ENCODE measurements at regions not wholly inside any gene's neighbourhood (a gene's known extent, or its start where the extent isn't known, plus 50 kb on each side); places are given as distances from the start of the nearest gene placed in this dataset.

DNA sequence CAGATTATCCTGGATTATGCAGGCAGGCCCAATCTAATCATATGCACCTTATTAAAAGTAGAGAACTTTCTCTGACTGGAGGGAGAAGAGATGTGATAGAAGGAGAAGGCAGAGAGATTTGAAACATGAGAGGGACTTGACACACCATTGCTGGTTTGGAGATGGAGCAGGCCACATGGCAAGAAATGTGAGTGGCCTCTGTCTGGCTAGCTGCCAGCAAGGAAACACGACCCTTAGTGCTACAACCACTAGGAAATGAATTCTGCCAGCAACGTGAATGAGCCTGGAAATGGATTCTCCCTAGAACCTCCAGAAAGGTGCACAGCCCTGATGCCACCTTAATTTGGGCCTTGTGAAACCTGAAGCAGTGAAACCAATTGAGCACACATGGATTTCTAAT, 79.5 kb upstream of the MBNL3 start:
- TF ChIP-seq, protein P1, sequence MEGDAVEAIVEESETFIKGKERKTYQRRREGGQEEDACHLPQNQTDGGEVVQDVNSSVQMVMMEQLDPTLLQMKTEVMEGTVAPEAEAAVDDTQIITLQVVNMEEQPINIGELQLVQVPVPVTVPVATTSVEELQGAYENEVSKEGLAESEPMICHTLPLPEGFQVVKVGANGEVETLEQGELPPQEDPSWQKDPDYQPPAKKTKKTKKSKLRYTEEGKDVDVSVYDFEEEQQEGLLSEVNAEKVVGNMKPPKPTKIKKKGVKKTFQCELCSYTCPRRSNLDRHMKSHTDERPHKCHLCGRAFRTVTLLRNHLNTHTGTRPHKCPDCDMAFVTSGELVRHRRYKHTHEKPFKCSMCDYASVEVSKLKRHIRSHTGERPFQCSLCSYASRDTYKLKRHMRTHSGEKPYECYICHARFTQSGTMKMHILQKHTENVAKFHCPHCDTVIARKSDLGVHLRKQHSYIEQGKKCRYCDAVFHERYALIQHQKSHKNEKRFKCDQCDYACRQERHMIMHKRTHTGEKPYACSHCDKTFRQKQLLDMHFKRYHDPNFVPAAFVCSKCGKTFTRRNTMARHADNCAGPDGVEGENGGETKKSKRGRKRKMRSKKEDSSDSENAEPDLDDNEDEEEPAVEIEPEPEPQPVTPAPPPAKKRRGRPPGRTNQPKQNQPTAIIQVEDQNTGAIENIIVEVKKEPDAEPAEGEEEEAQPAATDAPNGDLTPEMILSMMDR (IDR thresholded peaks at IDR 0.05; ENCODE audit: insufficient read depth, low read length), result no peak
- H3K4me3 ChIP-seq (ENCODE audit: low read depth, low read length), result no peak overlapping the region
- no peak for DNase-seq (ENCODE audit: low read depth)

GRCh38 chrX:132565273-132565672, 76.4 kb upstream of the MBNL3 start:
- DNase-seq (ENCODE audit: low read depth), result peak; percentile 4
- H3K4me3 ChIP-seq (ENCODE audit: low read depth, low read length), result no peak overlapping the region
- TF ChIP-seq, protein P1 (IDR thresholded peaks at IDR 0.05; ENCODE audit: insufficient read depth, low read length), result no peak

DNA sequence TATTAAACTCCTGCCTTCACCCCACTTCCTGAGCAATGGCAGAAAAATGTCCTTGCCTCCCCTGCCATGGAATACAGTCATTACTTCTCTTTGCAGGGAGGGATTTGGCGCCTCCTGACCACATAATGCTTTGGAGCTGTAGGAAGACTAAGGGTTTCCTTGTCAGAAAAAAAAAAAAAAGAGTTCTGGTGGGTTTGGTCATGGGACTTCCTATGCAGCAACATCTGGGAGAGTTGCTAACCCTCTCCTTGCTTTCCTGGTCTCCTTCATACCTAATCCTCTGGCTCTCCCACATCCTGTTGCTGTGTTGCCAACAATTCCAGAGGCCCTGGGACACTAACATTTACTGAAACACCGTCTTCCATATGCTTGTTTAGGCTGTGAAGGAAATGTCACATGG, 75.1 kb upstream of the MBNL3 start:
- TF ChIP-seq, protein P1 (IDR thresholded peaks at IDR 0.05; ENCODE audit: insufficient read depth, low read length), result no peak
- no peak overlapping the region for H3K4me3 ChIP-seq (ENCODE audit: low read depth, low read length)
- DNase-seq (ENCODE audit: low read depth), result no peak

- no peak overlapping the region for H3K4me3 ChIP-seq (ENCODE audit: low read depth, low read length)
- DNase-seq (ENCODE audit: low read depth), result no peak
- TF ChIP-seq, protein P1 (IDR thresholded peaks at IDR 0.05; ENCODE audit: insufficient read depth, low read length), result no peak
These were observed 73.1 kb upstream of the MBNL3 start for GRCh38 chrX:132561974-132562373.

- DNase-seq (ENCODE audit: low read depth), result no peak
- H3K4me3 ChIP-seq (ENCODE audit: low read depth, low read length), result no peak overlapping the region
- TF ChIP-seq, protein P1 (IDR thresholded peaks at IDR 0.05; ENCODE audit: insufficient read depth, low read length), result no peak
These were observed 72.6 kb upstream of the MBNL3 start for GRCh38 chrX:132561483-132561882.

DNA sequence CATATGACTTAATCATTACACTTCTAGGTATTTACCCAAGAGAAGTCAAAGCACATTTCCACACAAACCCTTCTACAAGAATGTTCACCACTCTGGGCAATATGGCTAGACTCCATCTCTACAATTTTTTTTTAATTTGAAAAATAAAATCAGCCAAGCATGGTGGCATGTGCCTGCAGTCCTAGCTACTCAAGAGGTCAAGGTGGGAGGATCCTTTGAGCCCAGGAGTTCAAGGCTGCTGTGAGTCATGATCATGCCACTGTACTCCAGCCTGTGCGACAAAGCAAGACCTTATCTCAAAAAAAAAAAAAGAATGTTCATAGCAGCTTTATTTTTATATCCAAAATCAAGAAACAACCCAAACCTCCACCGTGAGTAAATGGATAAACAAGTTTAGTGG, 70.3 kb upstream of the MBNL3 start:
- H3K4me3 ChIP-seq (ENCODE audit: low read depth, low read length), result no peak overlapping the region
- TF ChIP-seq, protein P1 (IDR thresholded peaks at IDR 0.05; ENCODE audit: insufficient read depth, low read length), result no peak
- DNase-seq (ENCODE audit: low read depth), result no peak

GRCh38 chrX:132539611-132540010, 50.8 kb upstream of the MBNL3 start:
- TF ChIP-seq, protein P1 (IDR thresholded peaks at IDR 0.05; ENCODE audit: insufficient read depth, low read length), result no peak
- H3K4me3 ChIP-seq (ENCODE audit: low read depth, low read length), result no peak overlapping the region
- no peak for DNase-seq (ENCODE audit: low read depth)
